GM12873 (cell line): ENCODE measurements at regions not wholly inside any gene's neighbourhood (a gene's known extent, or its start where the extent isn't known, plus 50 kb on each side); places are given as distances from the start of the nearest gene placed in this dataset.

Source experiments
- CTCF ChIP-seq: IDR thresholded peaks from 2 replicates; pipeline ENCODE4 v1.5.1; 2012; ENCODE audit warnings: low read depth, mild to moderate bottlenecking, moderate library complexity, low read length, control low read depth; ENCODE audit not compliant: insufficient read depth; ENCODE audit errors: missing control alignments

- TF ChIP-seq CTCF: no peak
Measured at GRCh38 chr2:187274146-187274545, 173.9 kb downstream of the CALCRL start.

GRCh38 chr2:187272255-187272654 lies 175.8 kb downstream of the CALCRL start:
- no peak for TF ChIP-seq CTCF

- no peak for TF ChIP-seq CTCF
Measured at GRCh38 chr2:187271825-187272224, 176.2 kb downstream of the CALCRL start.

- no peak for TF ChIP-seq CTCF
Measured at GRCh38 chr2:187266645-187267044, 181.4 kb downstream of the CALCRL start.

- no peak for TF ChIP-seq CTCF
Measured at GRCh38 chr2:187266147-187266546, 181.9 kb downstream of the CALCRL start.

- TF ChIP-seq CTCF: no peak
Measured at GRCh38 chr2:187264612-187265011, 183.4 kb downstream of the CALCRL start.

GRCh38 chr2:187263675-187264560 lies 184.1 kb downstream of the CALCRL start:
- no peak for TF ChIP-seq CTCF
